HUES64 (cell line): ENCODE measurements at regions not wholly inside any gene's neighbourhood (a gene's known extent, or its start where the extent isn't known, plus 50 kb on each side); places are given as distances from the start of the nearest gene placed in this dataset.

Experiments used
- H3K27ac ChIP-seq: 2 replicates; pipeline ENCODE4 v1.7.0; 2013; ENCODE audit warnings: low read depth, low read length, inconsistent platforms
- H3K27me3 ChIP-seq: 2 replicates; pipeline ENCODE4 v1.6.1; 2013; ENCODE audit warnings: mild to moderate bottlenecking, low read length; ENCODE audit not compliant: insufficient read depth
- H3K36me3 ChIP-seq: 2 replicates; pipeline ENCODE4 v1.6.1; 2013; ENCODE audit warnings: mild to moderate bottlenecking, low read length; ENCODE audit not compliant: insufficient read depth
- H3K4me1 ChIP-seq: 2 replicates; pipeline ENCODE4 v1.6.1; 2013; ENCODE audit warnings: mild to moderate bottlenecking, low read length, moderate library complexity; ENCODE audit not compliant: insufficient read depth
- H3K4me3 ChIP-seq: 2 replicates; pipeline ENCODE4 v1.5.1; 2013; ENCODE audit warnings: mild to moderate bottlenecking, low read length, moderate library complexity
- H3K9ac ChIP-seq: 2 replicates; pipeline ENCODE4 v1.6.1; 2013; ENCODE audit warnings: mild to moderate bottlenecking, low read depth, low read length
- H3K9me3 ChIP-seq: 2 replicates; pipeline ENCODE4 v1.6.1; 2013; ENCODE audit warnings: low read depth, low read length; ENCODE audit not compliant: insufficient read depth
- WGBS: fragments of 150-250, 120-280 bp; methylation state at CpG from one replicate; pipeline ENCODE4 v1.1.7; 2013; ENCODE audit warnings: missing lambda C conversion rate; 5-methylcytosine and 5-hydroxymethylcytosine counted together

GRCh38 chr7:84532196-84532595 is 337.6 kb upstream of the SEMA3A start:
- H3K27me3 ChIP-seq, result no peaks in the 10 kb centered on the region
- no peak overlapping the region for H3K9ac ChIP-seq
- H3K36me3 ChIP-seq, result no peaks in the 10 kb centered on the region
- no peak overlapping the region for H3K4me3 ChIP-seq
- H3K27ac ChIP-seq, result no peak overlapping the region
- peaks cover 20% of the 10 kb centered on the region for H3K4me1 ChIP-seq
- no peaks in the 10 kb centered on the region for H3K9me3 ChIP-seq

- 90% methylated on average over 2 of the region's 3 CpGs for WGBS
- Histone ChIP-seq H3K4me1 (peaks cover 20% of the 10 kb centered on the region), H3K4me3 (no peak overlapping the region)
Measured at GRCh38 chr7:84529480-84530205, 335.1 kb upstream of the SEMA3A start.

GRCh38 chr7:84528756-84529479 is 334.3 kb upstream of the SEMA3A start:
- Histone ChIP-seq H3K36me3 (no peaks in the 10 kb centered on the region), H3K9ac (no peak overlapping the region), H3K4me1 (peaks cover 20% of the 10 kb centered on the region), H3K4me3 (no peak overlapping the region), H3K27me3 (no peaks in the 10 kb centered on the region), H3K27ac (no peak overlapping the region), H3K9me3 (no peaks in the 10 kb centered on the region)

More at GRCh38 chr7:84529480-84530205, 335.1 kb upstream of the SEMA3A start:
- H3K36me3 ChIP-seq, result no peaks in the 10 kb centered on the region
- no peaks in the 10 kb centered on the region for H3K27me3 ChIP-seq
- no peaks in the 10 kb centered on the region for H3K9me3 ChIP-seq
- no peak overlapping the region for H3K27ac ChIP-seq
- H3K9ac ChIP-seq, result no peak overlapping the region

GRCh38 chr7:84524714-84525694 is 330.4 kb upstream of the SEMA3A start:
- Histone ChIP-seq H3K9me3 (no peaks in the 10 kb centered on the region), H3K27me3 (no peaks in the 10 kb centered on the region), H3K9ac (no peak overlapping the region), H3K4me1 (peaks cover 4% of the 10 kb centered on the region; the same call in 1 of the 2 replicates), H3K4me3 (no peak overlapping the region), H3K36me3 (no peaks in the 10 kb centered on the region), H3K27ac (no peak overlapping the region)
- 91% methylated on average over 10 of the region's 10 CpGs for WGBS

- 79% methylated on average over 2 of the region's 3 CpGs for WGBS
Measured at GRCh38 chr7:84513061-84513460, 318.5 kb upstream of the SEMA3A start.

GRCh38 chr7:84512055-84512454 is 317.5 kb upstream of the SEMA3A start:
- Histone ChIP-seq H3K27me3 (no peaks in the 10 kb centered on the region), H3K9me3 (no peaks in the 10 kb centered on the region), H3K4me3 (no peak overlapping the region), H3K9ac (no peak overlapping the region), H3K27ac (no peak overlapping the region), H3K4me1 (no peaks in the 10 kb centered on the region), H3K36me3 (no peaks in the 10 kb centered on the region)
- 100% methylated on average over 1 of the region's 1 CpG for WGBS

More at GRCh38 chr7:84513061-84513460, 318.5 kb upstream of the SEMA3A start:
- Histone ChIP-seq H3K36me3 (no peaks in the 10 kb centered on the region), H3K9ac (no peak overlapping the region), H3K27me3 (no peaks in the 10 kb centered on the region), H3K4me1 (no peaks in the 10 kb centered on the region), H3K4me3 (no peak overlapping the region), H3K27ac (no peak overlapping the region), H3K9me3 (no peaks in the 10 kb centered on the region)

GRCh38 chr7:84510505-84510904 is 315.9 kb upstream of the SEMA3A start:
- Histone ChIP-seq H3K27ac (no peak overlapping the region), H3K36me3 (no peaks in the 10 kb centered on the region), H3K4me3 (no peak overlapping the region), H3K27me3 (no peaks in the 10 kb centered on the region), H3K9me3 (no peaks in the 10 kb centered on the region), H3K9ac (no peak overlapping the region), H3K4me1 (no peaks in the 10 kb centered on the region)
- 100% methylated on average over 1 of the region's 1 CpG for WGBS

GRCh38 chr7:84509522-84509921 is 314.9 kb upstream of the SEMA3A start:
- Histone ChIP-seq H3K4me3 (no peak overlapping the region), H3K27me3 (no peaks in the 10 kb centered on the region), H3K4me1 (no peaks in the 10 kb centered on the region), H3K36me3 (no peaks in the 10 kb centered on the region), H3K9me3 (no peaks in the 10 kb centered on the region), H3K27ac (no peak overlapping the region), H3K9ac (no peak overlapping the region)
- 100% methylated on average over 1 of the region's 1 CpG for WGBS

GRCh38 chr7:84508606-84509005 is 314.0 kb upstream of the SEMA3A start:
- Histone ChIP-seq H3K27ac (no peak overlapping the region), H3K4me3 (no peak overlapping the region), H3K36me3 (no peaks in the 10 kb centered on the region), H3K4me1 (no peaks in the 10 kb centered on the region), H3K9ac (no peak overlapping the region), H3K27me3 (no peaks in the 10 kb centered on the region), H3K9me3 (no peaks in the 10 kb centered on the region)
- WGBS, result 88% methylated on average over 4 of the region's 4 CpGs

GRCh38 chr7:84507529-84507928 is 312.9 kb upstream of the SEMA3A start:
- H3K27ac ChIP-seq, result no peak overlapping the region
- H3K9me3 ChIP-seq, result no peaks in the 10 kb centered on the region
- no peaks in the 10 kb centered on the region for H3K27me3 ChIP-seq
- no peaks in the 10 kb centered on the region for H3K4me1 ChIP-seq
- WGBS, result 98% methylated on average over 5 of the region's 5 CpGs
- no peaks in the 10 kb centered on the region for H3K36me3 ChIP-seq
- no peak overlapping the region for H3K4me3 ChIP-seq
- H3K9ac ChIP-seq, result no peak overlapping the region

GRCh38 chr7:84506151-84506550 is 311.6 kb upstream of the SEMA3A start:
- no peak overlapping the region for H3K4me3 ChIP-seq
- no peak overlapping the region for H3K27ac ChIP-seq
- no peaks in the 10 kb centered on the region for H3K27me3 ChIP-seq
- no peak overlapping the region for H3K9ac ChIP-seq
- H3K9me3 ChIP-seq, result no peaks in the 10 kb centered on the region
- WGBS, result 94% methylated on average over 1 of the region's 1 CpG
- no peaks in the 10 kb centered on the region for H3K36me3 ChIP-seq
- H3K4me1 ChIP-seq, result no peaks in the 10 kb centered on the region
